Activated CD4-positive, alpha-beta T cell treated with anti-CD3 and anti-CD28 coated beads for 48 hours (primary cell): ENCODE measurements at regions not wholly inside any gene's neighbourhood (a gene's known extent, or its start where the extent isn't known, plus 50 kb on each side); places are given as distances from the start of the nearest gene placed in this dataset.
"Not testable (repeated sequence)": the region's sequence is repeated elsewhere in the genome, so short reads cannot be mapped to it uniquely, and the experiment has no call there.

Experiments used
- DNase-seq: peaks from one replicate; pipeline ENCODE4 v3.0.0-alpha.2; 2020

- DNase-seq: no peak
These were observed 855.4 kb downstream of the TAF11L14 start for GRCh38 chr5:18489703-18490102.

GRCh38 chr5:18491349-18491748, 857.1 kb downstream of the TAF11L14 start:
- no peak for DNase-seq

- no peak for DNase-seq
These were observed 860.9 kb downstream of the TAF11L14 start for GRCh38 chr5:18495157-18495556.

GRCh38 chr5:18496041-18496440, 861.8 kb downstream of the TAF11L14 start:
- DNase-seq: no peak

GRCh38 chr5:18497089-18497488, 862.8 kb downstream of the TAF11L14 start:
- no peak for DNase-seq

GRCh38 chr5:18503797-18504328, 869.6 kb downstream of the TAF11L14 start:
- DNase-seq: no peak

- DNase-seq: no peak
These were observed 872.9 kb downstream of the TAF11L14 start for GRCh38 chr5:18507114-18507513.

GRCh38 chr5:18517641-18518380, 883.6 kb downstream of the TAF11L14 start:
- DNase-seq: no peak

- no peak for DNase-seq
These were observed 889.1 kb downstream of the TAF11L14 start for GRCh38 chr5:18523380-18523779.

- DNase-seq: no peak
These were observed 892.6 kb downstream of the TAF11L14 start for GRCh38 chr5:18526792-18527405.

GRCh38 chr5:18533137-18533536, 898.9 kb downstream of the TAF11L14 start:
- no peak for DNase-seq

GRCh38 chr5:18534119-18534518, 899.9 kb downstream of the TAF11L14 start:
- DNase-seq: no peak

GRCh38 chr5:18535753-18536152, 901.5 kb downstream of the TAF11L14 start:
- not testable (repeated sequence) for DNase-seq

- no peak for DNase-seq
These were observed 910.2 kb downstream of the TAF11L14 start for GRCh38 chr5:18544421-18544820.

GRCh38 chr5:18546591-18546990, 912.3 kb downstream of the TAF11L14 start:
- DNase-seq: no peak

- DNase-seq: no peak
These were observed 917.5 kb downstream of the TAF11L14 start for GRCh38 chr5:18551716-18552115.

GRCh38 chr5:18553269-18553668, 919.0 kb downstream of the TAF11L14 start:
- no peak for DNase-seq

- DNase-seq: no peak
These were observed 926.3 kb downstream of the TAF11L14 start for GRCh38 chr5:18560602-18561001.

GRCh38 chr5:18563853-18564252, 929.6 kb downstream of the TAF11L14 start:
- DNase-seq: no peak

- no peak for DNase-seq
These were observed 932.4 kb downstream of the TAF11L14 start for GRCh38 chr5:18566671-18567070.

- no peak for DNase-seq
These were observed 942.3 kb downstream of the TAF11L14 start for GRCh38 chr5:18576586-18576985.

GRCh38 chr5:18601185-18601584, 966.9 kb downstream of the TAF11L14 start:
- no peak for DNase-seq

- no peak for DNase-seq
These were observed 968.1 kb downstream of the TAF11L14 start for GRCh38 chr5:18602402-18602801.

- no peak for DNase-seq
These were observed 970.9 kb downstream of the TAF11L14 start for GRCh38 chr5:18605186-18605585.
